A673 (cell line): ENCODE measurements at regions not wholly inside any gene's neighbourhood (a gene's known extent, or its start where the extent isn't known, plus 50 kb on each side); places are given as distances from the start of the nearest gene placed in this dataset.

Experiments used
- CTCF ChIP-seq: fragments of 300-800, 200-600 bp; sonication (generic); conservative IDR thresholded peaks from 2 replicates; pipeline ENCODE4 v1.5.1; 2017; ENCODE audit warnings: low read depth, mild to moderate bottlenecking, antibody characterized with exemption, low read length, moderate library complexity, mixed read lengths
- EZH2 ChIP-seq: fragments of 200-600 bp; sonication (generic); IDR thresholded peaks from 2 replicates; pipeline ENCODE4 v1.6.1; 2017; ENCODE audit warnings: borderline replicate concordance, low read depth, mild to moderate bottlenecking, mixed read lengths, antibody characterized with exemption, low read length; ENCODE audit not compliant: poor library complexity, severe bottlenecking

- TF ChIP-seq CTCF (no peak), EZH2 (no peak)
Observed at GRCh38 chr16:52298769-52299168, 248.2 kb downstream of the TOX3 start.
